Liver (tissue), 7 donors: ENCODE measurements at regions not wholly inside any gene's neighbourhood (a gene's known extent, or its start where the extent isn't known, plus 50 kb on each side); places are given as distances from the start of the nearest gene placed in this dataset.

Experiments
- DNase-seq: peaks from one replicate; pipeline ENCODE4 v3.0.0-alpha.2; 2017; ENCODE audit warnings: low spot score
- H3K27ac ChIP-seq, 2 donors: one replicate each; pipeline ENCODE4 v1.7.0; 2013; ENCODE audit warnings: inconsistent platforms in 2 of 2, low read length in 2 of 2, control low read depth in 1 of 2, low read depth in 1 of 2, mild to moderate bottlenecking in 1 of 2
- H3K27me3 ChIP-seq, 4 donors: one replicate each; pipeline versions ENCODE4 v1.6.1 to v1.7.0; 2013; ENCODE audit warnings: low read length in 3 of 4, inconsistent platforms in 1 of 4, mild to moderate bottlenecking in 1 of 4, moderate library complexity in 1 of 4; ENCODE audit not compliant: control insufficient read depth in 4 of 4, insufficient read depth in 4 of 4
- H3K36me3 ChIP-seq, 4 donors: one replicate each; pipeline versions ENCODE4 v1.6.1 to v1.7.0; 2013; ENCODE audit warnings: low read length in 3 of 4, mild to moderate bottlenecking in 3 of 4, low read depth in 1 of 4, moderate library complexity in 1 of 4; ENCODE audit not compliant: control insufficient read depth in 4 of 4, insufficient read depth in 3 of 4
- H3K4me1 ChIP-seq, 4 donors: one replicate each; pipeline versions ENCODE4 v1.6.1 to v1.7.0; 2013; ENCODE audit warnings: low read length in 3 of 4, mild to moderate bottlenecking in 3 of 4, moderate library complexity in 1 of 4; ENCODE audit not compliant: control insufficient read depth in 4 of 4, insufficient read depth in 4 of 4
- H3K4me3 ChIP-seq, 3 donors: one replicate each; pipeline versions ENCODE4 v1.6.1 to v1.7.0; 2013; ENCODE audit warnings: low read length in 3 of 3, control low read depth in 1 of 3, low read depth in 1 of 3, mild to moderate bottlenecking in 1 of 3
- H3K9ac ChIP-seq, 2 donors: one replicate each; pipeline ENCODE4 v1.7.0; 2013; ENCODE audit warnings: low read length in 2 of 2, mild to moderate bottlenecking in 2 of 2, moderate library complexity in 2 of 2, control low read depth in 1 of 2, low read depth in 1 of 2
- H3K9me3 ChIP-seq, 4 donors: one replicate each; pipeline versions ENCODE4 v1.6.1 to v1.7.0; 2013; ENCODE audit warnings: low read length in 3 of 4; ENCODE audit not compliant: control insufficient read depth in 4 of 4
- EGR1 ChIP-seq, 2 donors: IDR thresholded peaks; 2 replicates each; pipeline ENCODE4 v1.6.1; 2016 to 2018; ENCODE audit warnings: antibody characterized with exemption in 2 of 2, low read depth in 2 of 2
- FOXA1 ChIP-seq: IDR thresholded peaks from 2 replicates; pipeline ENCODE4 v1.6.1; 2016; ENCODE audit warnings: antibody characterized with exemption
- FOXA2 ChIP-seq: IDR thresholded peaks from 2 replicates; pipeline ENCODE4 v1.6.1; 2016; ENCODE audit warnings: antibody characterized with exemption
- GABPA ChIP-seq, 2 donors: IDR thresholded peaks in 1 of 2; conservative IDR thresholded peaks in 1 of 2; 2 replicates each; pipeline ENCODE4 v1.6.1; 2016; ENCODE audit warnings: antibody characterized with exemption in 2 of 2, mild to moderate bottlenecking in 1 of 2, moderate library complexity in 1 of 2
- HNF4A ChIP-seq, 2 donors: conservative IDR thresholded peaks; 2 replicates each; pipeline ENCODE4 v1.6.1; 2016; ENCODE audit warnings: antibody characterized with exemption in 2 of 2, mild to moderate bottlenecking in 2 of 2
- JUND ChIP-seq, 2 donors: IDR thresholded peaks; 2 replicates each; pipeline ENCODE4 v1.6.1; 2016; ENCODE audit warnings: antibody characterized with exemption in 2 of 2
- NR2F2 ChIP-seq: IDR thresholded peaks from 2 replicates; pipeline ENCODE4 v1.6.1; 2016; ENCODE audit warnings: antibody characterized with exemption
- RAD21 ChIP-seq, 2 donors: IDR thresholded peaks; 2 replicates each; pipeline ENCODE4 v1.6.1; 2016; ENCODE audit warnings: antibody characterized with exemption in 2 of 2, mild to moderate bottlenecking in 2 of 2
- RXRA ChIP-seq, 2 donors: IDR thresholded peaks; 2 replicates each; pipeline ENCODE4 v1.6.1; 2017 to 2018; ENCODE audit warnings: antibody characterized with exemption in 2 of 2, mild to moderate bottlenecking in 1 of 2
- SP1 ChIP-seq: IDR thresholded peaks from 2 replicates; pipeline ENCODE4 v1.6.1; 2018; ENCODE audit warnings: antibody characterized with exemption, mild to moderate bottlenecking
- TAF1 ChIP-seq: conservative IDR thresholded peaks from 2 replicates; pipeline ENCODE4 v1.6.1; 2016; ENCODE audit warnings: antibody characterized with exemption, mild to moderate bottlenecking
- YY1 ChIP-seq: IDR thresholded peaks from 2 replicates; pipeline ENCODE4 v1.6.1; 2016; ENCODE audit warnings: antibody characterized with exemption, mild to moderate bottlenecking
- WGBS: extraction: QIAGEN DNeasy Blood & Tissue Kit; methylation state at CpG from one replicate; pipeline ENCODE4 v1.1.7; 2013; 5-methylcytosine and 5-hydroxymethylcytosine counted together
- TF ChIP-seq, protein P1 (sequence below): IDR thresholded peaks from 2 replicates; pipeline ENCODE4 v1.6.1; 2016; ENCODE audit warnings: antibody characterized with exemption
- TF ChIP-seq, protein P2 (sequence below): IDR thresholded peaks from 2 replicates; pipeline ENCODE4 v1.6.1; 2016; ENCODE audit warnings: antibody characterized with exemption
- TF ChIP-seq, protein P3 (sequence below): IDR thresholded peaks from 2 replicates; pipeline ENCODE4 v1.6.1; 2016; ENCODE audit warnings: antibody characterized with exemption, mild to moderate bottlenecking
- TF ChIP-seq, protein P4 (sequence below): IDR thresholded peaks from 2 replicates; pipeline ENCODE4 v1.6.1; 2016; ENCODE audit warnings: antibody characterized with exemption
- donor health status: healthy.
- donor health status: healthy.
- donor health status: healthy.
- donor health status: healthy.

DNA sequence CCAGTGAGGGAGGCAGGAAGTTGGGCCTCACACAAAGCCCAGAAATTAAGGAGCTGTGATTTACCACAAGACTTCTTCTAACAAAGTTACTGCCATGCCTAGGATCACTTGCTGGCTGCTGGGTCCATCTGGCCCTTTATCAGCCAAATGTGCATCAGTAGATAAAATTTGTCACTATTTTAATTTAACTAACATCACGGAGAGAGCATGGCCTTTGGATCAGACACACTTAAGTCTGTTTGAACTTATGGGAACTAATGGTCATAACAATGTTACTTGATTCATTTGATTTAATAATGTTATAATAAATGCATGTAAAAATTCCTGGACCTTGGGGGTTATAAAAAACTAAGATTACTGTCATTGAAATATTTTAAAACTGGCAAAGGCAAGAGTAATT is 67.2 kb upstream of the CCDC190 start:
- Histone ChIP-seq H3K4me3 (no peak overlapping the region), H3K4me1 (no peaks in the 10 kb centered on the region), H3K9ac (no peak overlapping the region), H3K9me3 (no peaks in the 10 kb centered on the region), H3K27me3 (no peaks in the 10 kb centered on the region), H3K27ac (no peak overlapping the region), H3K36me3 (no peaks in the 10 kb centered on the region)
- TF ChIP-seq RAD21 (IDR thresholded peaks at IDR 0.05): no peak
- no peak for TF ChIP-seq NR2F2
- TF ChIP-seq SP1: no peak
- TF ChIP-seq, protein P1, sequence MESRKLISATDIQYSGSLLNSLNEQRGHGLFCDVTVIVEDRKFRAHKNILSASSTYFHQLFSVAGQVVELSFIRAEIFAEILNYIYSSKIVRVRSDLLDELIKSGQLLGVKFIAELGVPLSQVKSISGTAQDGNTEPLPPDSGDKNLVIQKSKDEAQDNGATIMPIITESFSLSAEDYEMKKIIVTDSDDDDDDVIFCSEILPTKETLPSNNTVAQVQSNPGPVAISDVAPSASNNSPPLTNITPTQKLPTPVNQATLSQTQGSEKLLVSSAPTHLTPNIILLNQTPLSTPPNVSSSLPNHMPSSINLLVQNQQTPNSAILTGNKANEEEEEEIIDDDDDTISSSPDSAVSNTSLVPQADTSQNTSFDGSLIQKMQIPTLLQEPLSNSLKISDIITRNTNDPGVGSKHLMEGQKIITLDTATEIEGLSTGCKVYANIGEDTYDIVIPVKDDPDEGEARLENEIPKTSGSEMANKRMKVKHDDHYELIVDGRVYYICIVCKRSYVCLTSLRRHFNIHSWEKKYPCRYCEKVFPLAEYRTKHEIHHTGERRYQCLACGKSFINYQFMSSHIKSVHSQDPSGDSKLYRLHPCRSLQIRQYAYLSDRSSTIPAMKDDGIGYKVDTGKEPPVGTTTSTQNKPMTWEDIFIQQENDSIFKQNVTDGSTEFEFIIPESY: no peak
- TF ChIP-seq, protein P2, sequence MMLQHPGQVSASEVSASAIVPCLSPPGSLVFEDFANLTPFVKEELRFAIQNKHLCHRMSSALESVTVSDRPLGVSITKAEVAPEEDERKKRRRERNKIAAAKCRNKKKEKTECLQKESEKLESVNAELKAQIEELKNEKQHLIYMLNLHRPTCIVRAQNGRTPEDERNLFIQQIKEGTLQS: no peak
- TF ChIP-seq, protein P3, sequence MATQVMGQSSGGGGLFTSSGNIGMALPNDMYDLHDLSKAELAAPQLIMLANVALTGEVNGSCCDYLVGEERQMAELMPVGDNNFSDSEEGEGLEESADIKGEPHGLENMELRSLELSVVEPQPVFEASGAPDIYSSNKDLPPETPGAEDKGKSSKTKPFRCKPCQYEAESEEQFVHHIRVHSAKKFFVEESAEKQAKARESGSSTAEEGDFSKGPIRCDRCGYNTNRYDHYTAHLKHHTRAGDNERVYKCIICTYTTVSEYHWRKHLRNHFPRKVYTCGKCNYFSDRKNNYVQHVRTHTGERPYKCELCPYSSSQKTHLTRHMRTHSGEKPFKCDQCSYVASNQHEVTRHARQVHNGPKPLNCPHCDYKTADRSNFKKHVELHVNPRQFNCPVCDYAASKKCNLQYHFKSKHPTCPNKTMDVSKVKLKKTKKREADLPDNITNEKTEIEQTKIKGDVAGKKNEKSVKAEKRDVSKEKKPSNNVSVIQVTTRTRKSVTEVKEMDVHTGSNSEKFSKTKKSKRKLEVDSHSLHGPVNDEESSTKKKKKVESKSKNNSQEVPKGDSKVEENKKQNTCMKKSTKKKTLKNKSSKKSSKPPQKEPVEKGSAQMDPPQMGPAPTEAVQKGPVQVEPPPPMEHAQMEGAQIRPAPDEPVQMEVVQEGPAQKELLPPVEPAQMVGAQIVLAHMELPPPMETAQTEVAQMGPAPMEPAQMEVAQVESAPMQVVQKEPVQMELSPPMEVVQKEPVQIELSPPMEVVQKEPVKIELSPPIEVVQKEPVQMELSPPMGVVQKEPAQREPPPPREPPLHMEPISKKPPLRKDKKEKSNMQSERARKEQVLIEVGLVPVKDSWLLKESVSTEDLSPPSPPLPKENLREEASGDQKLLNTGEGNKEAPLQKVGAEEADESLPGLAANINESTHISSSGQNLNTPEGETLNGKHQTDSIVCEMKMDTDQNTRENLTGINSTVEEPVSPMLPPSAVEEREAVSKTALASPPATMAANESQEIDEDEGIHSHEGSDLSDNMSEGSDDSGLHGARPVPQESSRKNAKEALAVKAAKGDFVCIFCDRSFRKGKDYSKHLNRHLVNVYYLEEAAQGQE: no peak
- TF ChIP-seq JUND (IDR thresholded peaks at IDR 0.05): no peak
- WGBS: 65% methylated on average over 1 of the region's 1 CpG
- no peak for DNase-seq

DNA sequence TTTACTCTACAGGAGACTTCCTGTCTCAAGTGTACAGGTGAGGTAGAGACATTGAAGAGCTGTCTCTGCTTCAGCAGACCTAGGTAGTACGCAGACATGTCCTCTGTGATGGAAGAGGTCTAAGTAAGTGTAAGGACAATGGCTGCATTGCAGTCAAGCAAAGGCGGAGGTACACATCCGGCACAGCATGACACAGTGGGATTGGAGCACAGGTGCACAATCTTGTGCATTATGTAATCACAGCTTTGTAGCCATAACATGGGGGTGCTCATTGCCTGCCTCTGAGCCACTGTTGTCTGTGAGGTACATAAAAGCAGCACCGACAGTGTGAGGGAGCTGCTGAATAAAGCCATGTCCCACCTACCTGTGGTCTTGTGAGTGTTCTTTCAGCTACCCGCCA is 66.4 kb upstream of the CCDC190 start:
- H3K27ac ChIP-seq: no peak overlapping the region
- TF ChIP-seq FOXA1: no peak
- no peak for TF ChIP-seq TAF1
- TF ChIP-seq FOXA2: no peak
- H3K27me3 ChIP-seq: no peaks in the 10 kb centered on the region
- 89% methylated on average over 5 of the region's 5 CpGs for WGBS
- H3K9me3 ChIP-seq: no peaks in the 10 kb centered on the region
- H3K4me1 ChIP-seq: no peaks in the 10 kb centered on the region
- no peak overlapping the region for H3K9ac ChIP-seq
- H3K36me3 ChIP-seq: no peaks in the 10 kb centered on the region
- no peak overlapping the region for H3K4me3 ChIP-seq
- no peak for DNase-seq

DNA sequence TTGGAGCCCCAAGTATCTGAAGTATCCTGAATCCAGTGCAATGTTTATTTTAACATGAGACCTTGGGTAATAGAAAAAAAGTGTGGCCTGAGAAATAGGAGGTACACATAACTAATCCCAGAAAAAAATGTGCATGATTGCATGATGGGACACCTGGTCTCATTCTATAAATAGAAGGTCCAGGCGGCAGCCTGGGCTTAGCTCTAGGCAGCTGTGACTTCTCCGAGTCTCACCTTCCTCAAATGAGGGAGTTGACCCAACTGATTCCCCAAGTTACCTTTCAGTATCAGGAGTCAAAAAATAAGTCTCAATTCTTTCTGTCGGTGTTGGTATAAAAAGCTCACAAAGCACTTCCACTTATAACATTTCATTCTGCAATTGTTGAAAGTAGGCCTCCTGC is 65.9 kb upstream of the CCDC190 start:
- Histone ChIP-seq H3K27me3 (no peaks in the 10 kb centered on the region), H3K9ac (no peak overlapping the region), H3K4me1 (no peaks in the 10 kb centered on the region), H3K27ac (no peak overlapping the region), H3K4me3 (no peak overlapping the region), H3K9me3 (no peaks in the 10 kb centered on the region), H3K36me3 (no peaks in the 10 kb centered on the region)
- DNase-seq: no peak
- TF ChIP-seq NR2F2: no peak
- no peak for TF ChIP-seq JUND (IDR thresholded peaks at IDR 0.05)
- TF ChIP-seq, protein P2: no peak
- no peak for TF ChIP-seq HNF4A (conservative IDR thresholded peaks at IDR 0.05)
- TF ChIP-seq, protein P1: no peak
- TF ChIP-seq FOXA2: no peak
- TF ChIP-seq, protein P4, sequence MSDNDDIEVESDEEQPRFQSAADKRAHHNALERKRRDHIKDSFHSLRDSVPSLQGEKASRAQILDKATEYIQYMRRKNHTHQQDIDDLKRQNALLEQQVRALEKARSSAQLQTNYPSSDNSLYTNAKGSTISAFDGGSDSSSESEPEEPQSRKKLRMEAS: no peak
- TF ChIP-seq YY1: no peak
- no peak for TF ChIP-seq TAF1
- TF ChIP-seq SP1: no peak
- no peak for TF ChIP-seq GABPA (IDR thresholded peaks at IDR 0.05 in 1 of 2, conservative IDR thresholded peaks at IDR 0.05 in 1 of 2)
- TF ChIP-seq, protein P3: no peak
- no peak for TF ChIP-seq RAD21 (IDR thresholded peaks at IDR 0.05)
- no peak for TF ChIP-seq RXRA (IDR thresholded peaks at IDR 0.05)
- TF ChIP-seq EGR1 (IDR thresholded peaks at IDR 0.05; ENCODE audit: low read depth in 2 of 2): no peak
- 87% methylated on average over 3 of the region's 3 CpGs for WGBS
